ENCODE measurements at regions not wholly inside any gene's neighbourhood (a gene's known extent, or its start where the extent isn't known, plus 50 kb on each side); places are given as distances from the start of the nearest gene placed in this dataset.

DNA sequence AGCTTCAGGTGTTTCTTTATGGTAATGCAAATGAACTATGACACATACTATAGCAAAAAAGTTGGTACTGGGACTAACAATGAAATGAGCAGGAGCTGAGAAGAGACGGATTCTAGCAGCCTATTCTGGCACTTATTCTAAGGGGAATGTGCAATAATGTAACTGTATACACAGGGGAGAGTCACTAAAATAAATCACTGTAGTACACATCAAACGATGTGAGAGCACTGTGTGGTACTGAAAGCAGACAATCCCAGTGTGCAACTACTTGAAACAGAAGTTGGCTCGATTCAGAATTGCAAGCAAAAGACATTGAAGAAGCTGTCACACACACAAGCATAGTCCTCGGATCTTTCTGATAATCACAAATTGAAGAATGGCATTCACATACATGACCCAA lies 1713.0 kb upstream of the CDH9 start:
- TF ChIP-seq POLR2A (IDR thresholded peaks at IDR 0.05) (no peak), CTCF (IDR thresholded peaks at IDR 0.05) (no peak), EP300 (IDR thresholded peaks at IDR 0.05) (no peak)

All from ovary (tissue), 3 donors.